ENCODE measurements at regions not wholly inside any gene's neighbourhood (a gene's known extent, or its start where the extent isn't known, plus 50 kb on each side); places are given as distances from the start of the nearest gene placed in this dataset.

DNA sequence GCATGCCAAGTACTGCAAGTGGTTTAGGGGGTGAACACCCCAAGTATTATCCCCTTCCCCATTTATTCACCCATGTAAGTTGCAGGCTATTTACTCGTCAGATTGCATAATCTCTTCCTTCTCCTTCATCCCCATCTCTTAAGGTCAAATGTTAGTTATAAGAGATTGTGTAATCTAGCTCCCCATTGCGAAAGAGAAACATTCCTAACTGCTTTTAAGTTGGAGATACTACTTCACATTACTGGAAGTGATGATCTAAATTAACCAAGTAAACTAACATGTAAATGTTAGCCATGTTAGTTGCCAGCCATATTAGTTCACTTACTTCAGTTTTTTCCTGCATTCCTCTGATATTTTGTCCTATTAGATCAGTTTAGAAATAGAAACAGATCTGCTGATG lies 262.3 kb downstream of the TAF11L14 start:
- no peak overlapping the region for H3K9ac ChIP-seq (ENCODE audit: insufficient read depth, low read depth, low read length)
- TF ChIP-seq CEBPB (IDR thresholded peaks at IDR 0.05; ENCODE audit: borderline replicate concordance, low read depth, low read length) (peak; percentile 55; the same call in 1 of the 2 replicates), MED8 (CRISPR knock-in tag; IDR thresholded peaks at IDR 0.05; ENCODE audit: insufficient replicate concordance) (no peak)
- TF ChIP-seq, protein P1, sequence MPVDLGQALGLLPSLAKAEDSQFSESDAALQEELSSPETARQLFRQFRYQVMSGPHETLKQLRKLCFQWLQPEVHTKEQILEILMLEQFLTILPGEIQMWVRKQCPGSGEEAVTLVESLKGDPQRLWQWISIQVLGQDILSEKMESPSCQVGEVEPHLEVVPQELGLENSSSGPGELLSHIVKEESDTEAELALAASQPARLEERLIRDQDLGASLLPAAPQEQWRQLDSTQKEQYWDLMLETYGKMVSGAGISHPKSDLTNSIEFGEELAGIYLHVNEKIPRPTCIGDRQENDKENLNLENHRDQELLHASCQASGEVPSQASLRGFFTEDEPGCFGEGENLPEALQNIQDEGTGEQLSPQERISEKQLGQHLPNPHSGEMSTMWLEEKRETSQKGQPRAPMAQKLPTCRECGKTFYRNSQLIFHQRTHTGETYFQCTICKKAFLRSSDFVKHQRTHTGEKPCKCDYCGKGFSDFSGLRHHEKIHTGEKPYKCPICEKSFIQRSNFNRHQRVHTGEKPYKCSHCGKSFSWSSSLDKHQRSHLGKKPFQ (CRISPR knock-in tag; IDR thresholded peaks at IDR 0.05; ENCODE audit: insufficient replicate concordance): no peak
- TF ChIP-seq, protein P2, sequence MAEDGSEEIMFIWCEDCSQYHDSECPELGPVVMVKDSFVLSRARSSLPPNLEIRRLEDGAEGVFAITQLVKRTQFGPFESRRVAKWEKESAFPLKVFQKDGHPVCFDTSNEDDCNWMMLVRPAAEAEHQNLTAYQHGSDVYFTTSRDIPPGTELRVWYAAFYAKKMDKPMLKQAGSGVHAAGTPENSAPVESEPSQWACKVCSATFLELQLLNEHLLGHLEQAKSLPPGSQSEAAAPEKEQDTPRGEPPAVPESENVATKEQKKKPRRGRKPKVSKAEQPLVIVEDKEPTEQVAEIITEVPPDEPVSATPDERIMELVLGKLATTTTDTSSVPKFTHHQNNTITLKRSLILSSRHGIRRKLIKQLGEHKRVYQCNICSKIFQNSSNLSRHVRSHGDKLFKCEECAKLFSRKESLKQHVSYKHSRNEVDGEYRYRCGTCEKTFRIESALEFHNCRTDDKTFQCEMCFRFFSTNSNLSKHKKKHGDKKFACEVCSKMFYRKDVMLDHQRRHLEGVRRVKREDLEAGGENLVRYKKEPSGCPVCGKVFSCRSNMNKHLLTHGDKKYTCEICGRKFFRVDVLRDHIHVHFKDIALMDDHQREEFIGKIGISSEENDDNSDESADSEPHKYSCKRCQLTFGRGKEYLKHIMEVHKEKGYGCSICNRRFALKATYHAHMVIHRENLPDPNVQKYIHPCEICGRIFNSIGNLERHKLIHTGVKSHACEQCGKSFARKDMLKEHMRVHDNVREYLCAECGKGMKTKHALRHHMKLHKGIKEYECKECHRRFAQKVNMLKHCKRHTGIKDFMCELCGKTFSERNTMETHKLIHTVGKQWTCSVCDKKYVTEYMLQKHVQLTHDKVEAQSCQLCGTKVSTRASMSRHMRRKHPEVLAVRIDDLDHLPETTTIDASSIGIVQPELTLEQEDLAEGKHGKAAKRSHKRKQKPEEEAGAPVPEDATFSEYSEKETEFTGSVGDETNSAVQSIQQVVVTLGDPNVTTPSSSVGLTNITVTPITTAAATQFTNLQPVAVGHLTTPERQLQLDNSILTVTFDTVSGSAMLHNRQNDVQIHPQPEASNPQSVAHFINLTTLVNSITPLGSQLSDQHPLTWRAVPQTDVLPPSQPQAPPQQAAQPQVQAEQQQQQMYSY (CRISPR knock-in tag; IDR thresholded peaks at IDR 0.05): no peak
- no peaks in the 10 kb centered on the region for H3K27me3 ChIP-seq (ENCODE audit: control insufficient read depth in 1 of 2, insufficient read depth in 2 of 2, low read length in 2 of 2)
- WGBS (ENCODE audit: low lambda C conversion rate): 0% methylated on average over 2 of the region's 2 CpGs
- peaks cover 82% of the 10 kb centered on the region for H3K9me3 ChIP-seq (ENCODE audit: low read length)
- no peak overlapping the region for H3K4me3 ChIP-seq (replicated peaks in 1 of 3; ENCODE audit: insufficient read depth in 1 of 3, low read depth in 2 of 3, low read length in 3 of 3)
- H3K79me2 ChIP-seq (ENCODE audit: insufficient read depth, low read length): no peaks in the 10 kb centered on the region
- ChIA-PET POLR2A (no interaction called here), CTCF (ENCODE audit: low intra/inter-chr PET ratio, low total read pairs) (no interaction called here)
- H2AFZ ChIP-seq (ENCODE audit: low read length): no peak overlapping the region
- H4K20me1 ChIP-seq (ENCODE audit: insufficient read depth, low read length): no peaks in the 10 kb centered on the region
- no peak for DNase-seq (ENCODE audit: low spot score)
- H3K36me3 ChIP-seq (replicated peaks in 1 of 2; ENCODE audit: control insufficient read depth in 1 of 2, insufficient read depth in 2 of 2, low read length in 2 of 2): no peaks in the 10 kb centered on the region
- no peak for ATAC-seq
- in situ Hi-C loops (cut with HindIII; ENCODE audit: extremely low pct_ligation_motif_present, low pct_unique_long_range_greater_than_20kb) (no loop called here), intact Hi-C loops (cut with micrococcal nuclease; ENCODE audit: unreplicated experiment) (no loop called here)
- no peaks in the 10 kb centered on the region for H3K4me1 ChIP-seq (ENCODE audit: insufficient read depth, low read length)
- no peak overlapping the region for H3K27ac ChIP-seq (ENCODE audit: extremely low read length, insufficient read depth, low read length)
- no peak overlapping the region for H3K4me2 ChIP-seq (ENCODE audit: low read depth, low read length)
- FAIRE-seq: no peak
- BruUV-seq (replicated peaks): no TSS peak

Data from HepG2 (cell line).